ENCODE measurements at regions not wholly inside any gene's neighbourhood (a gene's known extent, or its start where the extent isn't known, plus 50 kb on each side); places are given as distances from the start of the nearest gene placed in this dataset.
"Not testable (repeated sequence)": the region's sequence is repeated elsewhere in the genome, so short reads cannot be mapped to it uniquely, and the experiment has no call there.

GRCh38 chr2:179340678-179341077 is 76.0 kb upstream of the SESTD1 start:
- no peaks in the 10 kb centered on the region for H3K9me3 ChIP-seq
- H3K27me3 ChIP-seq: no peaks in the 10 kb centered on the region
- no peak for DNase-seq
- no peaks in the 10 kb centered on the region for H3K36me3 ChIP-seq
- no peak overlapping the region for H3K4me3 ChIP-seq

- H3K4me3 ChIP-seq: no peak overlapping the region
- DNase-seq: no peak
- H3K36me3 ChIP-seq: no peaks in the 10 kb centered on the region
- no peaks in the 10 kb centered on the region for H3K27me3 ChIP-seq
- no peaks in the 10 kb centered on the region for H3K9me3 ChIP-seq
These were observed 74.0 kb upstream of the SESTD1 start for GRCh38 chr2:179338681-179339080.

- Histone ChIP-seq H3K36me3 (no peaks in the 10 kb centered on the region), H3K9me3 (no peaks in the 10 kb centered on the region), H3K27me3 (no peaks in the 10 kb centered on the region), H3K4me3 (no peak overlapping the region)
- peak; percentile 91 for DNase-seq
These were observed 72.3 kb upstream of the SESTD1 start for GRCh38 chr2:179336782-179337534.

- Histone ChIP-seq H3K4me3 (no peak overlapping the region), H3K27me3 (no peaks in the 10 kb centered on the region), H3K9me3 (no peaks in the 10 kb centered on the region), H3K36me3 (no peaks in the 10 kb centered on the region)
- DNase-seq: no peak
These were observed 71.1 kb upstream of the SESTD1 start for GRCh38 chr2:179335732-179336131.

GRCh38 chr2:179332903-179333302 is 68.3 kb upstream of the SESTD1 start:
- Histone ChIP-seq H3K9me3 (peaks cover 3% of the 10 kb centered on the region; the same call in 1 of the 2 replicates), H3K4me3 (no peak overlapping the region), H3K36me3 (no peaks in the 10 kb centered on the region), H3K27me3 (no peaks in the 10 kb centered on the region)
- no peak for DNase-seq

GRCh38 chr2:179331061-179331460 is 66.4 kb upstream of the SESTD1 start:
- H3K27me3 ChIP-seq: no peaks in the 10 kb centered on the region
- DNase-seq: no peak
- H3K36me3 ChIP-seq: no peaks in the 10 kb centered on the region
- H3K9me3 ChIP-seq: peaks cover 3% of the 10 kb centered on the region; the same call in 1 of the 2 replicates
- H3K4me3 ChIP-seq: no peak overlapping the region

- Histone ChIP-seq H3K36me3 (no peaks in the 10 kb centered on the region), H3K9me3 (no peaks in the 10 kb centered on the region), H3K4me3 (no peak overlapping the region), H3K27me3 (no peaks in the 10 kb centered on the region)
- DNase-seq: no peak
These were observed 57.7 kb upstream of the SESTD1 start for GRCh38 chr2:179322289-179322688.

- H3K9me3 ChIP-seq, H3K27me3 ChIP-seq: not testable (repeated sequence)
These were observed 56.4 kb upstream of the SESTD1 start for GRCh38 chr2:179321034-179321433.

GRCh38 chr2:179314729-179315128 is 50.1 kb upstream of the SESTD1 start:
- not testable (repeated sequence) for DNase-seq, H3K36me3 ChIP-seq, H3K27me3 ChIP-seq, H3K4me3 ChIP-seq, H3K9me3 ChIP-seq

More at GRCh38 chr2:179321034-179321433, 56.4 kb upstream of the SESTD1 start:
- H3K4me3 ChIP-seq, DNase-seq, H3K36me3 ChIP-seq: not testable (repeated sequence)
